Inflammatory macrophage (primary cell): ENCODE measurements at regions not wholly inside any gene's neighbourhood (a gene's known extent, or its start where the extent isn't known, plus 50 kb on each side); places are given as distances from the start of the nearest gene placed in this dataset.
"Not testable (repeated sequence)": the region's sequence is repeated elsewhere in the genome, so short reads cannot be mapped to it uniquely, and the experiment has no call there.

Source experiments
- DNase-seq, 2 donors: peaks; one replicate each; pipeline ENCODE4 v3.0.0-alpha.2; 2020 to 2022

DNA sequence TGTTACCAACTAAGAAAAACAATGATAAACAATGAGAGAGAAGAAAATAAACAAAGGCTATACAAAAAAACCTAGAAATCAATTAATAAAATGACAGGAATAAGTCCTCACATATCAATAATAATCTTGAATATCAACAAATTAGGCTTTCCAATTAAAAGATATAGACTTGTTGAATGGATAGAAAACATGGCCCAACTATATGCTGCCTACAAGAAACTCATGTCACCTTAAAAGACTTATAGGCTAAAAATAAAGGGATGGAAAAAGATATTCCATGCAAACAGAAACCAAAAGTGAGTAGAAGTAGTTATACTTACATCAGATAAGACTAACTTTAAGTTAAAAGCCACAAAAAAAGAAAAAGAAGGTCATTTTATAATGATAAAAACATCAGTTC is 183.9 kb downstream of the MYRFL start:
- no peak for DNase-seq

- DNase-seq = no peak
Observed at GRCh38 chr12:70011353-70011752, 186.3 kb downstream of the MYRFL start.

DNA sequence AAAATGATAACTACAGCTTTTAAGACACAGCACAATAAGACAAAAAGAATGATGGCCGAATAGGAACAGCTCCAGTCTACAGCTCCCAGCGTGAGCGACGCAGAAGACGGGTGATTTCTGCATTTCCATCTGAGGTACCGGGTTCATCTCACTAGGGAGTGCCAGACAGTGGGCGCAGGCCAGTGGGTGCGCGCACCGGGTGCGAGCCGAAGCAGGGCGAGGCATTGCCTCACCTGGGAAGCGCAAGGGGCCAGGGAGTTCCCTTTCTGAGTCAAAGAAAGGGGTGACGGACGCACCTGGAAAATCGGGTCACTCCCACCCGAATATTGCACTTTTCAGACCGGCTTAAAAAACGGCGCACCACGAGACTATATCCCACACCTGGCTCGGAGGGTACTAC is 188.0 kb downstream of the MYRFL start:
- DNase-seq = not testable (repeated sequence)

DNA sequence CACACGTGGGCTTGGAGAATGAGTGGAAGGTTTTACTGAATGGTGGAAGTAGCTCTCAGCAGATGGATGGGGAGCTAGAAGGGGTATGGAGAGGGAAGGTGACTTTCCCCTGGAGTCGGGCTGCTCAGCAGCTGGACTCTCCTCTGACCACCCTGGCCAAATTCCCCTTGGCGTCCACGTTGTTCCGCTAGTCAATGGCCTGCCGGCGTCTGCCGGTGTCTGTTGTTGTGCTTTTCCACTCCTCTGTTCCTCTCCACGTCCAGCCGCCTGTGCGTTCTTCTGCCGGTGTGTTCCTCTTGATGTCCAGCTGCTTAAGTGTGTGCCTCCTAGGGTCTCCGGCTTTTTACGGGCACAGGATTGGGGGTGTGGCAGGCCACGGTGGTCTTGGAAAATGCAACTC is 203.5 kb downstream of the MYRFL start:
- DNase-seq = no peak

DNA sequence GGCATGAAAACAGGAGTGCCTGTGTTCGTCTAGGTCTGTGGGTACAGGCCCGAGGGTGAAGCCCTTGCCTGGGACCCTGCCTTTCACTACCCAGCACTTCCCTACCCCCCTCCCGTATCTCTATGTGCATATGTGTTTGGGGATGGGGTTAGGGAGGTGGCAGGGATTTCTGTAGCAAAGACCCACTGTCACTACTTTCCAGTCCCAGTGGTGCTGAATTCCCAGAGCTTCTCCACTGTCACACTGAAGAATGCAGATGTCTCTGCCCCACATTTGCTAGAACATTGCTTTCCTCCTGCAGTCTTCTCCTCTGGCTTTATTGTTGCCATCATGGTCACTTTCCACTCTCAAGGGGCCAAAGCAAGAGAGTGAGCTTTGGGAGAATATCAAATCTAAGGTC is 203.9 kb downstream of the MYRFL start:
- no peak for DNase-seq

DNA sequence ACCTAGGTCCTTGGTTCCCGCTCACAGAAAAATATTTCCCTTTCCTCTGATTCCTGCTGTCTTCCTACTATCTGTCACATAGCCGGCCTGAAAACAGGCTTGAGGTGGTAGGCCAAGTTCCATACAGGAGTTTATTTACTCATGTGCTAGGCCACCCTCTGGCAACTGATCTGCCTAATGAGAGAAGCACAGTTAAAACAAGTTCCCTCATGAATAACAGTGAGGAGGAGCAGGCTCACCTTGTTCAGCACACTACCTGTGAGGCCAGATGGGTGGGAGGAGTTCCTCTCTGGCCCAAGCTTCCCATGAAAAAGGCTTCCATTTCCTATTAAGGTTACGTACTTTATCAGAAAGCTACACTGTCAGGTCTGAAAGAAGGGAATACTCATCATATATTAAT is 206.0 kb downstream of the MYRFL start:
- no peak for DNase-seq

DNA sequence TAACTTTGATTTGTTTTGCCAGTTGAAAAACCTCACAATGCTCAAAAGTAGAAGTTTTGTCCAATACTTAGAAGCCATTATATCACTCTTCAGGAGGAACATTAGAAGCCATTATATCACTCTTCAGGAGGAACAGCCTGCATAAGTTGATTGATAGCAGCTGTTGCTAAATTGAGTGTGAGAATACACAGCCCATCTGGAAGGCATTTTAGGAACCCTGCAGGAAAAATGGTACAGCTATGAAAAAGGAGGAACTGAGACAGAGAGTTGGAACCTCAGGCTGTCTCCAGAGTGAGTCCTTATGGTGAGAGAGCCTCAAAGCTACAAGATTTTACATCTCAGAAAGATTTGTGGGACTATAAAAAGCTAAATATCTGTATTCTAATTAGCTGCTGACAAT is 207.0 kb downstream of the MYRFL start:
- DNase-seq = no peak

GRCh38 chr12:70033310-70033709 is 208.3 kb downstream of the MYRFL start:
- DNase-seq = no peak

- DNase-seq = no peak
Observed at GRCh38 chr12:70040141-70040540, 203.1 kb upstream of the CNOT2 start.

DNA sequence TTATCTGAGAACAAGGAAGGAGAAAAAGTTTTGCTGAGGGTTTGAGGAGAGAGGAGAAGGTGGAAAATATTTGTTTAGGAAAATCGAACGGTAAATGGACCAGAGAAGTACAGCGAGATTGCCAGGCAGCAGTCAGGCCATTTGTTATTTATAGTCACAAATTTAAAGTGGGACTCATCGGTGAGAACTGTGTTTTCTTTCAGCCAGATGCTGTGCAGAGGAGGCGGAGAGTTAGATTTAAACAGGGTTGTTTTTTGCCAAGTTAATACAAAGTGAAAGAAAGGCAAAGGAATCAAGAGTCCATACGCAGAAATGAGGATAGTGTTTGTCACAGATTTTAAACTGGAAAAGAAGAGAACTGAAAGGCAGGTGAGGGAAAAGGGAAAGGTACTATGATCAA is 200.6 kb upstream of the CNOT2 start:
- DNase-seq = no peak

DNA sequence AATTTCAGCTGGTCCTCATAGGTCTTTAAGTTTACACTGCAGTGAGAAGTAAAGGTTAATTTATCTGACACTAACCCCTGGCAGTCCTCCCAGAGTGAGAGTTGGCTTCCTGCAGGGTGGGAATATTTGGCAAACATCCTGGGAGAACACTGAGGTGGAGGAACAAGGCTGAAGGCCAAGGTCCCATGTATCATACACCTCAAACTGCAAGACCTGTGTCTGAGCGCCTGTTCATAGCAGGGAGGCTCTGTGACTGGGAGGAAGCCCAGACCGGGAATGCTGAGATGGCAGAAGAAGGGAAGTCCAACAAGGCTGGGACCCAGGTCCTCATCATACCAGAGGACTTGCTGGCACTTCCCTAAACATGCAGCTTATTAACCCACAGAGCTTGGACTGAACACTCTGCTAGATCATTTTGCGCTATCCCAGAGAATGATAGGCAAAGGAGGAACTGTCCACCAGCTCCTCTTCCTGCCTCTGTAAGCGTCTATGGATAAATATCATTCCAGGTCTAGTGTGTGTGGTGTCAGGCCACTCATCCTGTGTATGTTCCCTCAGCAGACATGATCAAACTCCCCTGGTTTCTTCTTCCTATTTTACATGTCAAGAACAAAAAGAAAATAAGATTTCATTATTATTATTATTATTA is 199.6 kb upstream of the CNOT2 start:
- DNase-seq = no peak

GRCh38 chr12:70044167-70044566 is 199.1 kb upstream of the CNOT2 start:
- no peak for DNase-seq

GRCh38 chr12:70045036-70045435 is 198.2 kb upstream of the CNOT2 start:
- DNase-seq = no peak

DNA sequence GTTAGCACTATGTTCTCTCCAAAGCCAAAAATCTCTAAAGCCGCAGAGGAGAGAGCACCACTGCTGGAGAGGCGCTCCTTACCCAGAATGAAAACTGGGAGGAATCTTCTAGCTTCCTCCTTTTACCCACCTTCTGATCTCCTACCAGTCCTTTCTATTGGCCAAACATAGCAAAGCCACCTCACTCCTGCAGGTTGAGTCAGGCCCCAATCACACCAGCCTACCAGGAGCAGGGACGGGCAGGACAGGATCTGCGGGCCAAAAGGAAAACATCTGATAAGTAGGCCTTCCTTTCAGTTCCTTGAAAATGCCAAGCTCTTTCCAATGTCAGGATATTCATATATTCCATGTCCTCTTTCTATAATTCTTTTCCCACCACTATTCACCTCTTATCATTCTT is 197.7 kb upstream of the CNOT2 start:
- no peak for DNase-seq

DNA sequence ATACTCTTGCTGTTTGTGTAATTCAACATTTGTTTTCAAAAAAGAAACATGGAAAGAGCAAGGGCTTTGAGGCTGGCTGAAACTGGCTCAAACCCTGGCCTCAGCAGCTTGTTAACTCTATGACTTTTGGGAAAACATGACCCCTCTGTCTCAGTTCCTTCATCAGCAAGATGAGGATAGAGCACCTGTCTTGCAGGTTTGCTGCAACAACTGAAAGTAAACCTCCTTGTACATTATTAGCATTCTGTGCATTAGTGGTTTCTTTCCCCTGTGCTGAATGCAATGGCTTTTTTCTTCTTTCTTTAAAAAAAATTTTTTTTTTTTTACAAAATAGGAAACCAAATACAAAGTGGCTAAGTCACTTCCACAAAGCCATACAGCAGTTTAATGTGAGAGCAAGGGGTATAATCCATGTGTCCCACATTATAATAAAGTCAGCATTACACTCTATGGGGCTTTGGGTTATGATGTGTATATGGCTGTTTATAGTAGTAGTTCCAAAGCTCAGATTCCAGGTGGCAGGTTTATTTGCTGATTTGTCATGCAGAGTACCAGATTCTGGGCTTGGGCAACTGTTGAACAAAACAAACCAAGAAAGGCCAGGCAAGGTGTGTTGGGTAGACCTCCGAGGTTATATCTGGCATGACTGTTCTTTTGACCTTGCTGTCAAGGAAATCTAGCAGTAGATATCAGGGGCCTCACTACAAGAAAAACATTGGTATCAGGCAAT is 194.5 kb upstream of the CNOT2 start:
- DNase-seq = no peak

DNA sequence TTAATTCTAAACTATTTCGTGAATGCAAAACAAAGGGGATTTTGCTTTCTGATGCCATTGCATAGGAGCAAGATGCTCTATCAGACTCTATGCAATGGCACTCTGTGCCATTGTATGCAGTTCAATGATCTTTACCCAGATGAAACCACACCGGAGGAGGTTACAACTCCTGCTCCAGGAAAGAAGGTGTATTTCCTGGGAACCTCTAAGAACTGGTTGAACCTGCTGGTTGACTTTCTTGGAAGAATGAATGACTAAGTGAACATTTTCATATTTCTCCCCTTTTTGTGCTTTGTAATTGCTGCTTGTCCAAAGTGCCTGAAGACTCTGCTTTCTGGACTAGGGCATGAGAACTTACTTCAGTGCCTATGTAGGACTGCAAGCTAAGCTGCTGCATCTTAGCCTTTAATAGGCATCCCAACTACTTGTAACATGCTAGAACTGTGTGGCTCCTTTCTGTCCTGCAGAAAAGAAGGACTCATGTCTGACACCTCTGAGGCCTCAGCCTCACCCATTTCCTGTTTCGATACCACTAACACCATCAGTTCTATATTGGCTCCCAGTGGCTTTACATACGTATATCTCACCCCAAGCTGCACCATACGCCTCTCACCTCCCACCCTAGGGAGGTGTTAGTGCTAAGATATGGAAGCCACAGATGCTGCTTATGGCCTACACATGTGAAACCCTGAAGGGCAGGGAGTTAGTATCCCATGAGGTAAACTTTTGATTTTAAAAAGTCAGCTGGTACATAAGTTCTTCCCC is 193.5 kb upstream of the CNOT2 start:
- peak; percentile 4 to 35 for DNase-seq

DNA sequence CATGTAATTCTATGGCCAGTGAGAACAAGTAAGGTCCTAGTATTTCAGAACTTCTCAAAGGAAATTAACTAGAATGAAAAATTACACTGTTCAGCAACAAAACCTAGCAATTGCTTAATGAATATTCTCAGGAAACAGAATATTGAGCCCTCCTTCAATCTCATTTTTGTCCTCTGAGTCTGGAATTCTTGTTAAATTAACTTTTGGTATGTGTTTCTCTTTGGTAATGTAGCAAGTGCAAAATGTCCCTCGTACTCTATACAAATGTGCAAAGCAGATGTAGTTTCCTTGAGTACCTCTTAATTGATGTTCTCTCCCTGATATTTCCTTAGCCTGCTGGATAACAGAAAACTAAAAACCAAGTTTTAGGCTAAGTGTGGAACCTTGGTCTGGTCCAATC is 190.8 kb upstream of the CNOT2 start:
- DNase-seq = no peak

- DNase-seq = peak; percentile 77 to 84
Observed at GRCh38 chr12:70052931-70053497, 190.2 kb upstream of the CNOT2 start.

GRCh38 chr12:70059373-70059772 is 183.9 kb upstream of the CNOT2 start:
- DNase-seq = no peak

GRCh38 chr12:70060634-70061033 is 182.6 kb upstream of the CNOT2 start:
- DNase-seq = no peak

DNA sequence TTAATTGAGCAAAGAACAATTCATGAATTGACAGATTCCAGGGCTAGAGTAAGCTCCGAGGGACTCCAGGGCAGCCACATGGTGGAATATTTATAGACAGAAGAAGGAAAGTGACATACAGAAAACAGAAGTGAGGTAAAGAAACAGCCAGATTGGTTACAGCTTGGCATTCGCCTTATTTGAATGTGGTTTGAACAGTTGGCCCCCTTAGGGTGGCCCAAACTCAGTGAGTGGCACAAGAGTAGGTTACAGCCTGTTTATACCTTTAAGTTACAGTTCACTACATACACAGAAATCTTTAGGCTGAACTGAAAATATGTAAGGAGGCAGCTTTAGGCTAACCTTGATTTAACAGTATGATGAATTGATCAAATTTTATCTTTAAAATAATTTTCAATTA is 174.5 kb upstream of the CNOT2 start:
- DNase-seq = no peak

- DNase-seq = no peak
Observed at GRCh38 chr12:70069221-70070105, 173.8 kb upstream of the CNOT2 start.
